ENCODE measurements at regions not wholly inside any gene's neighbourhood (a gene's known extent, or its start where the extent isn't known, plus 50 kb on each side); places are given as distances from the start of the nearest gene placed in this dataset.

DNA sequence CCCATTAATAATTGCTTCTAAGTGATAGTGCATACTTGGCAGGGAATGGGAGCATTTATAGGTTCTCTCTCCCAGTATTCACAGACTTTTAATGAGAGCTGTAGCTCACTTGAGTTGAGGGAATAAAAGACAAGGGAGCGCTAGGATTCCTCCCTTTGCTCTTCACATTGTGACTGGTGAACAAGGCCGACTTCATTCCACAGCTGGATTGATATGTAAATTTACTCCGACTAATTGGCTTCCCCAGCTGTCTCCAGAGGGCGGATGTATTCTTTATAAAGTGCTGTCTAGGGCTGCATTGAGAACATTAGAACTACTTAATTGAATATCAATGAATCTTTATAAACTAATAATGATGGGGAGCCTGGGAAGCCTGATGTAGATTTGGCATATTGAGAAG, 63.4 kb downstream of the GPR50 start:
- H3K9me3 Mint-ChIP-seq, result no peaks in the 10 kb centered on the region
- H3K36me3 Mint-ChIP-seq (ENCODE audit: low read depth), result no peaks in the 10 kb centered on the region
- no peak overlapping the region for H3K27ac Mint-ChIP-seq
- POLR2A ChIA-PET, result no interaction called here
- H3K4me1 Mint-ChIP-seq, result no peaks in the 10 kb centered on the region
- CTCF ChIA-PET, result no interaction called here
- H3K4me3 Mint-ChIP-seq, result no peak overlapping the region
- H3K27me3 Mint-ChIP-seq, result no peaks in the 10 kb centered on the region
- no peak for DNase-seq

DNA sequence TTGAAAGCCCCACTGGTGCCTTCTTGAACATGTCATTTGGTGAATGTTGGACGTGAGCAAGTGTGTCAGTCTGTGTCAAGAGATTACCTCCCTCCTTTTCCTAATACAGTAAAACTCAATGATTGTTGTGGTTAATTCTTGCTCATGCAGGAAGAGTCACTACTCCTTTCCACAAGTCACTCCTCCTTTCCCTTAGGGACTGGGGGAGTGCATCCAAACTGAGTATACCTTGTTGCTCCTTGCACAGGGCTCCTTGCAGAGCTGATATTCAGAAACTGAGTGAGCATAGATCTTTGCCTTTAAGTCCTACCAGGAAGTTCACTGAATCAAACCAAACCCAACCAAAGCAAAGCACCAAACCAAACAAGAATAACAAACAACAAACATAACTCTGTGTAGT, 63.9 kb downstream of the GPR50 start:
- CTCF ChIA-PET, result no interaction called here
- Mint-ChIP-seq H3K4me1 (no peaks in the 10 kb centered on the region), H3K36me3 (ENCODE audit: low read depth) (no peaks in the 10 kb centered on the region), H3K4me3 (no peak overlapping the region), H3K9me3 (no peaks in the 10 kb centered on the region), H3K27me3 (no peaks in the 10 kb centered on the region), H3K27ac (no peak overlapping the region)
- no peak for DNase-seq
- POLR2A ChIA-PET, result no interaction called here

DNA sequence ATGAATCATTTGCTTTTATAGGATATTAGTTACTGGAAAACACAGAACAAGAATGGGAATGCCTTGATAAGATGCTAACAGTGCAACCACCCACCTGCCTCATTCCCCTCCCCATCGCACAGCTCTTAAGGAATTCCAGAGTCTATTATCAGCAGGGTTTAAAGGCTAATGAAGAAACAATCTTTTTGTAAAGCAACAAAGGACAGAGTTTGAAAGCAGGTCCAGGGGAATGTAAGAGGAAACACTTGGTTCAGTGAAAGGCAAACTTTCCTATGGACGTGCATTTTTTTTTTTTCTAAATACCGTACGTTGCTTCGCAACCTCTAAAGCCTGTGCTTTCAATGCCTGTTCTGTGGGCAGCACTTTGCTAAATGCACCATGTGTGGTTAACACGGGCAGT, 92.5 kb downstream of the GPR50 start:
- ChIA-PET CTCF (no interaction called here), POLR2A (no interaction called here)
- H3K9me3 Mint-ChIP-seq, result no peaks in the 10 kb centered on the region
- no peak overlapping the region for H3K27ac Mint-ChIP-seq
- no peaks in the 10 kb centered on the region for H3K36me3 Mint-ChIP-seq (ENCODE audit: low read depth)
- no peak overlapping the region for H3K4me3 Mint-ChIP-seq
- no peak for DNase-seq
- H3K27me3 Mint-ChIP-seq, result no peaks in the 10 kb centered on the region
- H3K4me1 Mint-ChIP-seq, result no peaks in the 10 kb centered on the region

DNA sequence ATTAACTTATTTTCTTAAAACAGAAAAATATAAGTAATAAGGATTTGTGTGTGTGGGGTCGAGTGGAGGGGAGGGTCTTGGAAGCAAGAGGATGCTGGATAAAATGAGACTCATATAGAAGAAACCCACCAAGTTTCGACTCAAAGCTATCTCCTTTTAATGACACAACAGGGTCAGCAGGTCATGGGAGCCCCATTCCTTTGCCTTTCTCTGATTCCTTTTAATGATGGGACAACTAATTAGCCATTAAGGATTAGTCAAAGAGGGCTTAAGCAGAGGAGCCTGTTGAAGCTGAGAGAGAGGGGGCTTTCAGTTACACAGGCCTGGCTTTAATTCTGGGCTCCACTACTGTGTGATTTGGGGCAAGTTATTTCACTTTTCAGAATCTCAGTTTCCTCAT, 102.8 kb downstream of the GPR50 start:
- Mint-ChIP-seq H3K36me3 (ENCODE audit: low read depth) (no peaks in the 10 kb centered on the region), H3K9me3 (no peaks in the 10 kb centered on the region), H3K27ac (no peak overlapping the region), H3K4me1 (no peaks in the 10 kb centered on the region), H3K27me3 (no peaks in the 10 kb centered on the region), H3K4me3 (no peak overlapping the region)
- no peak for DNase-seq
- ChIA-PET CTCF (interaction anchor here (0.6 kb wide), 1 partner anchor 304 kb away, joined by 3 read pairs; no protein-coding TSS in a partner anchor), POLR2A (no interaction called here)

DNA sequence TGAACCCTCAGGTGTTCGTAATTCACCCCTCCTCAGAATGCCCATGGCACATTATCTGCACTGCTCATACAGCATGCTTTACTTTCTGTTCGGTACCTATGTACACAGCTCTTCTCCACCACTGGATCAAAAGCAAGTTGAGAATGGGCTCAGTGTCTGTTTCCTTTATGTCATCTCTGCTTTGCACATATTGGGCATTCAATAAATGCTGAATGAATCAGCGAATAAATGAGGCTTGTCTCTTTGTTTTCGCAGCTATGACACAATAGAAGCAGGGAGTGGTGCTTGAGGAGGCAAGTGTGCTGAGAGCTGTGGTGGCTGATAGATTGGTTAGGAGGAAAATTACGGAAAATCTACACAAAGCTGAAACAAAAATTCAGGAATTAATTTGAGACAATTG, 109.1 kb upstream of the VMA21 start:
- CTCF ChIA-PET, result no interaction called here
- no peak overlapping the region for H3K27ac Mint-ChIP-seq
- H3K4me1 Mint-ChIP-seq, result no peaks in the 10 kb centered on the region
- no peak for DNase-seq
- H3K27me3 Mint-ChIP-seq, result peaks cover 1% of the 10 kb centered on the region
- POLR2A ChIA-PET, result no interaction called here
- no peaks in the 10 kb centered on the region for H3K36me3 Mint-ChIP-seq (ENCODE audit: low read depth)
- no peak overlapping the region for H3K4me3 Mint-ChIP-seq
- H3K9me3 Mint-ChIP-seq, result no peaks in the 10 kb centered on the region

DNA sequence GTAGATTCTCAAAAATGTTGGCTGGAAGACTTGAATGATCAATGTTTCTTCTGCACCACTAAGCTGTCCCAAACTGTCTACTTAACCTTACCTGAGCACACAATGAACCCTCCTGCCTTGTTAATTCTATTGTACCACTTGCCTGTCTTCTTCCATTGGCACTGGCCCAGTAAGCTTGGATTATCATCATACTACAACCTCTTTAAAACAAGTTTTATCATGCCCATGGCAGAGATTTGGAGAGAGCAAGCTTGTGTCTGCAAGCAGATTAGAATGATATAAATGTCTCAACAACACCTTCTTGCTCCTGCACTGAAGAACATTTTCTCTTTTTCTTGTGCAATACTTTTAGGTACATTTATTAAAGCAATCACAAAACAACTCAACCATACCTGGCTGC, 74.0 kb upstream of the VMA21 start:
- no peak overlapping the region for H3K4me3 Mint-ChIP-seq
- no peak overlapping the region for H3K27ac Mint-ChIP-seq
- no peaks in the 10 kb centered on the region for H3K4me1 Mint-ChIP-seq
- peaks cover 5% of the 10 kb centered on the region for H3K27me3 Mint-ChIP-seq
- ChIA-PET POLR2A (interaction anchor here (0.7 kb wide), 1 partner anchor 21 kb away, joined by 3 read pairs; no protein-coding TSS in a partner anchor), CTCF (no interaction called here)
- no peaks in the 10 kb centered on the region for H3K36me3 Mint-ChIP-seq (ENCODE audit: low read depth)
- H3K9me3 Mint-ChIP-seq, result no peaks in the 10 kb centered on the region
- DNase-seq, result no peak

DNA sequence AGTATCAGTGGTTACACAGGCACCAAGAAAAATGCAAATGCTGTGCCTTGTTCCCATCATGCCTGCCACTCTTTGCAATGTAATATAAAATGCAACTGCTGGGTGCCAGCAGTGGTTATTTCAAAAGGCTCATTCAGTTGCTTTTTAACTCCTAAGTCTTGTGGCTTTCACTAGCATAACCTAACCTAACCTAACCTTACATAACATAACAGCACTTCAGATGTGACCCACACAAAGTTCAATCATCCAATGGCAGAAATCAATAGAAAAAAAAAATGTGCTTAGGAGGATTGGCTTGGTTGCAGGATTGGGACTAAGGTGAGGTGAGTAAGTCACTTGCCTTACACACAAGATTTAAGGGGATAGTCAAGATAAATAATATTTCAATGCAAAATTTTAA, 60.2 kb upstream of the VMA21 start:
- CTCF ChIA-PET, result no interaction called here
- Mint-ChIP-seq H3K4me3 (no peak overlapping the region), H3K27ac (no peak overlapping the region), H3K9me3 (no peaks in the 10 kb centered on the region), H3K36me3 (ENCODE audit: low read depth) (no peaks in the 10 kb centered on the region), H3K4me1 (no peaks in the 10 kb centered on the region), H3K27me3 (no peaks in the 10 kb centered on the region)
- POLR2A ChIA-PET, result no interaction called here
- no peak for DNase-seq

DNA sequence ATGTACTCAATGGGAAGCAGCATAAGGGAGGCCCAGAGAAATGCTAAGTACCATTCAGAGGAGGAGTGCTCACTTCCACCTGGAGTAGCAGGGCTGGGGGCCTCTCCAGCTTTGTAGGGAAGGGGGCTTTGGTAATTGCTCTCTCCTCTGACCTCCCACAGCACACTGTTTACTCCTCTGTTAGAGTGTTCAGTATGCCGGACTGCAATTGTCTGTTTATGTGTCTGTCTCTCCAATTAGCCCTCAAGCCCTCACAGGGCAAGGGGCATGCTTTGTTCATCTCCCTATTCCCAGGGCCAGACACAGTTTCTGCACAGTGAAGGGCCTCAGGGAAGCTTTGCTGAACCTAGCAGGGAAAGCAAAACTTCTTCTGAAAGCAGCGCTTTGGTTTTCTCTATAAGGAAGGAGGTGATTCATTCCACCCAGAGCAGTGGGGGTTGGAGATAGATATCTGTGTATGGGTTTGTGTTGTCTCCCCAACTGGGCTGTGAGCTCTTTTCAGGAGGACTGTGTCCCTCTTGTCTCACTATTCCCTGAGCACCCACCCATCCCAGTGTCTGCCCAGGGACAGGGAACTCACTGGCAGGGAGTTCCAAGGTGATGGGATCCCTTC, 50.0 kb upstream of the VMA21 start:
- no peak for DNase-seq
- no peaks in the 10 kb centered on the region for H3K9me3 Mint-ChIP-seq
- ChIA-PET CTCF (interaction anchor here (0.5 kb wide), 1 partner anchor 14 kb away, joined by 4 read pairs; no protein-coding TSS in a partner anchor), POLR2A (no interaction called here)
- H3K36me3 Mint-ChIP-seq (ENCODE audit: low read depth), result no peaks in the 10 kb centered on the region
- peaks cover 8% of the 10 kb centered on the region for H3K27me3 Mint-ChIP-seq
- H3K27ac Mint-ChIP-seq, result no peak overlapping the region
- no peak overlapping the region for H3K4me3 Mint-ChIP-seq
- no peaks in the 10 kb centered on the region for H3K4me1 Mint-ChIP-seq

Data from activated CD4-positive, alpha-beta T cell treated with anti-CD3 and anti-CD28 coated beads, Interleukin-2, amount 10 ng/mL, durations not matched to agents 7 days and 5 days (primary cell).